ENCODE measurements at regions not wholly inside any gene's neighbourhood (a gene's known extent, or its start where the extent isn't known, plus 50 kb on each side); places are given as distances from the start of the nearest gene placed in this dataset.

GRCh38 chr10:124315591-124316270 lies 103.0 kb downstream of the OAT start:
- H3K4me2 ChIP-seq (ENCODE audit: low read length) = no peak overlapping the region
- ChIA-PET CTCF (ENCODE audit: unreplicated experiment) (no interaction called here), POLR2A (no interaction called here)
- no peak overlapping the region for H2AFZ ChIP-seq (ENCODE audit: low read length)
- no peaks in the 10 kb centered on the region for H3K36me3 ChIP-seq (ENCODE audit: insufficient read depth, low read length)
- DNase-seq (ENCODE audit: low spot score) = no peak
- H3K79me2 ChIP-seq (ENCODE audit: insufficient read depth, low read depth, low read length) = no peaks in the 10 kb centered on the region
- H3K9me2 ChIP-seq (ENCODE audit: insufficient read depth, low read length) = no peaks in the 10 kb centered on the region
- H3K4me3 ChIP-seq (ENCODE audit: low read depth, low read length, poor library complexity, severe bottlenecking) = no peak overlapping the region
- H3K27ac ChIP-seq (ENCODE audit: low read depth, low read length, poor library complexity, severe bottlenecking) = no peak overlapping the region
- H3K4me1 ChIP-seq (ENCODE audit: insufficient read depth, low read length, poor library complexity, severe bottlenecking) = no peaks in the 10 kb centered on the region
- no peaks in the 10 kb centered on the region; the same call in 1 of the 2 replicates for H3K9me3 ChIP-seq (ENCODE audit: low read length)
- no peaks in the 10 kb centered on the region for H4K20me1 ChIP-seq (ENCODE audit: insufficient read depth, low read length)
- intact Hi-C loops (cut with micrococcal nuclease; ENCODE audit: unreplicated experiment) = no loop called here
- BruUV-seq (replicated peaks) = no TSS peak
- TF ChIP-seq EZH2phosphoT487 (IDR thresholded peaks at IDR 0.05; ENCODE audit: borderline replicate concordance, low read depth, low read length) = no peak
- no peak for TF ChIP-seq CTCF (conservative IDR thresholded peaks at IDR 0.05; ENCODE audit: low read length)

GRCh38 chr10:124313374-124313773 lies 105.3 kb downstream of the OAT start:
- H3K79me2 ChIP-seq (ENCODE audit: insufficient read depth, low read depth, low read length) = no peaks in the 10 kb centered on the region
- POLR2A ChIA-PET = no interaction called here
- BruUV-seq (replicated peaks) = no TSS peak
- H3K4me3 ChIP-seq (ENCODE audit: low read depth, low read length, poor library complexity, severe bottlenecking) = no peak overlapping the region
- H3K36me3 ChIP-seq (ENCODE audit: insufficient read depth, low read length) = no peaks in the 10 kb centered on the region
- no peaks in the 10 kb centered on the region for H3K4me1 ChIP-seq (ENCODE audit: insufficient read depth, low read length, poor library complexity, severe bottlenecking)
- no peak for DNase-seq (ENCODE audit: low spot score)
- TF ChIP-seq EZH2phosphoT487 (IDR thresholded peaks at IDR 0.05; ENCODE audit: borderline replicate concordance, low read depth, low read length) (no peak), CTCF (conservative IDR thresholded peaks at IDR 0.05; ENCODE audit: low read length) (no peak)
- H3K27ac ChIP-seq (ENCODE audit: low read depth, low read length, poor library complexity, severe bottlenecking) = no peak overlapping the region
- H3K4me2 ChIP-seq (ENCODE audit: low read length) = no peak overlapping the region
- no peaks in the 10 kb centered on the region for H3K9me2 ChIP-seq (ENCODE audit: insufficient read depth, low read length)
- CTCF ChIA-PET (ENCODE audit: unreplicated experiment) = no interaction called here
- intact Hi-C loops (cut with micrococcal nuclease; ENCODE audit: unreplicated experiment) = no loop called here
- no peaks in the 10 kb centered on the region; the same call in 1 of the 2 replicates for H3K9me3 ChIP-seq (ENCODE audit: low read length)
- no peaks in the 10 kb centered on the region for H4K20me1 ChIP-seq (ENCODE audit: insufficient read depth, low read length)
- no peak overlapping the region for H2AFZ ChIP-seq (ENCODE audit: low read length)

GRCh38 chr10:124308811-124309210 lies 109.9 kb downstream of the OAT start:
- ChIA-PET CTCF (ENCODE audit: unreplicated experiment) (no interaction called here), POLR2A (no interaction called here)
- Histone ChIP-seq H3K4me2 (ENCODE audit: low read length) (no peak overlapping the region), H3K9me3 (ENCODE audit: low read length) (no peaks in the 10 kb centered on the region), H3K27ac (ENCODE audit: low read depth, low read length, poor library complexity, severe bottlenecking) (no peak overlapping the region), H3K36me3 (ENCODE audit: insufficient read depth, low read length) (no peaks in the 10 kb centered on the region), H3K9me2 (ENCODE audit: insufficient read depth, low read length) (no peaks in the 10 kb centered on the region), H3K4me3 (ENCODE audit: low read depth, low read length, poor library complexity, severe bottlenecking) (no peak overlapping the region), H3K79me2 (ENCODE audit: insufficient read depth, low read depth, low read length) (no peaks in the 10 kb centered on the region), H3K4me1 (ENCODE audit: insufficient read depth, low read length, poor library complexity, severe bottlenecking) (no peaks in the 10 kb centered on the region), H2AFZ (ENCODE audit: low read length) (no peak overlapping the region), H4K20me1 (ENCODE audit: insufficient read depth, low read length) (no peaks in the 10 kb centered on the region)
- intact Hi-C loops (cut with micrococcal nuclease; ENCODE audit: unreplicated experiment) = no loop called here
- no peak for DNase-seq (ENCODE audit: low spot score)
- no peak for TF ChIP-seq CTCF (conservative IDR thresholded peaks at IDR 0.05; ENCODE audit: low read length)
- no peak for TF ChIP-seq EZH2phosphoT487 (IDR thresholded peaks at IDR 0.05; ENCODE audit: borderline replicate concordance, low read depth, low read length)
- BruUV-seq (replicated peaks) = no TSS peak
